Activated effector memory CD4-positive, alpha-beta T cell treated with anti-CD3 and anti-CD28 coated beads, Interleukin-2, amount 50 U/mL, for 16 hours (primary cell): ENCODE measurements at regions not wholly inside any gene's neighbourhood (a gene's known extent, or its start where the extent isn't known, plus 50 kb on each side); places are given as distances from the start of the nearest gene placed in this dataset.

Experiments
- DNase-seq: peaks from one replicate; pipeline ENCODE4 v3.0.0-alpha.2; 2020

- peak; percentile 72 for DNase-seq
These were observed 61.2 kb upstream of the SGK1 start for GRCh38 chr6:134379076-134379475.

GRCh38 chr6:134378426-134378825, 60.5 kb upstream of the SGK1 start:
- DNase-seq = no peak

DNA sequence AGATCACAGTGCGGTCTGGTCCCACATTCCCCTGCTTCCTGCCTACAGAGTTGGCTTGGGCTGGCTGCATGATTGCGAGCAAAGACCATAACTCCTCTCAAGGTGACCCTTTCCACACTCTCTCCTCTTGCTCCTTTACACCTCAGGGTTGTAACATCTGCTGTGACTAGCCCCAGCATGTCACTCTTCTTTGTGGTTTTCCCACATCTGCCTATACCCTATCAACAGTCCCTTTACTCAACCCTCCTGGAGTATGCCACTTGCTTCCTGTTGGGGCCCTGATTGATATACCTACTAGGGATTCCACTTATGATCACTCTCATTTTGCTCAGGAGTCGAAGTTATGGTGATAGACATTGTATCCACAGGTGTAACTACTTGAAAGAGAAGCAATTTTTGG, 58.9 kb upstream of the SGK1 start:
- no peak for DNase-seq

- DNase-seq = no peak
These were observed 57.3 kb upstream of the SGK1 start for GRCh38 chr6:134375220-134375580.

- DNase-seq = no peak
These were observed 56.7 kb upstream of the SGK1 start for GRCh38 chr6:134374491-134375219.

DNA sequence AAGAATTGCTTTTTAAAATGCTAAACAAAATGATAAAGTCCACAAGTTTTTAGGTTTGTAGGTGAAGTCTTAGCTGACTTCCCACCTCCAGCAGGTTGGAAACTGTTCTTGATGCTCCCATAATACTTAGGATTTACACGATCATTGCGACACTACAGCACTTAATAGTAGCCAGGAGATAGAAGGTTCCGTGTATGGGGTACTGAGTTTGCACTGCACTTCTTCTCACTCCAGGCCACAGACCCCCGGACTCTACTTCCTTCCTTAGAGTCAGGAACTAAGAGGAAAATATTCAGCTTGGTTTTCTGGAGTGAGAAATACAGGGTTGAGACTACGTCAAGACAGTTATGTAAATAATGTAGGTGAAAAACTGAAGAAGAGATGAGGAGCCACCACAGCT, 56.1 kb upstream of the SGK1 start:
- no peak for DNase-seq

GRCh38 chr6:134373282-134373922, 55.5 kb upstream of the SGK1 start:
- no peak for DNase-seq

- DNase-seq = no peak
These were observed 54.8 kb upstream of the SGK1 start for GRCh38 chr6:134372603-134373281.

DNA sequence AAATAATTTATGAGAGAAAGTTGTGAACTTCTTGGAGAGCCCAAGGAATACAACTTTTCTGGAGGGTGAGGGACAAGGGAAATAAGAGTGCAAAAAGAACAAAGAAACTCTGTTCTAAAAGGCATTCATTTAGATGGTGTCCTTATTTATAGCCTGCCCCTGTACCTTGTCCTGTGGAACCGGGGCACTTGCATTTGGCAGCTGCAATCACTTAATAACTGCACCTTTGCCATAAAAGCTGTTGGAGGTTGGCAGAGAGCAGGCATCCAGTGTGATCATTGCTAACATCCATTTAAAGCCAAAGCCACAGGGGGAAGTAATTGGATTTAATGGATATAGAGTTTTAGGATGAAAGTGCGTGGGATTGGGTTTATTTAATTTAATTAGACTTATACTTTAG, 50.8 kb upstream of the SGK1 start:
- DNase-seq = no peak
